PC-3 (cell line): ENCODE measurements at regions not wholly inside any gene's neighbourhood (a gene's known extent, or its start where the extent isn't known, plus 50 kb on each side); places are given as distances from the start of the nearest gene placed in this dataset.

Experiments used
- ATAC-seq: fragments of 200-7000 bp; cut with Tn5 transposase; 2 replicates; pipeline ENCODE4 v1.9.1; 2020; ENCODE audit warnings: mild to moderate bottlenecking, moderate library complexity
- BruUV-seq: library from RNA; stranded (reverse); fragments of 400-500 nt; replicated peaks from 2 replicates; lab custom pipeline; 2021; lab: Mats Ljungman, UMichigan
- CTCF ChIA-PET: fragments of 300-600 bp; sonication (Branson Sonifier 250); formaldehyde crosslinking; loops from one replicate; lab custom pipeline; 2022; ENCODE audit warnings: antibody characterized with exemption; lab: Charles Lee
- POLR2A ChIA-PET: fragments of 300-600 bp; sonication (Branson Sonifier 250); formaldehyde crosslinking; loops from one replicate; lab custom pipeline; 2022; ENCODE audit warnings: antibody characterized with exemption; ENCODE audit not compliant: unreplicated experiment; lab: Charles Lee
- DNase-seq: peaks from one replicate; pipeline ENCODE4 v3.0.0-alpha.2; 2015
- H2AFZ ChIP-seq: fragments of 300-600 bp; sonication (generic); 2 replicates; pipeline ENCODE4 v1.6.0; 2016; ENCODE audit warnings: antibody characterized with exemption, low read length
- H3F3A ChIP-seq: fragments of 300-600 bp; sonication (generic); one replicate; pipeline ENCODE4 v1.6.0; 2017; ENCODE audit warnings: antibody characterized with exemption, low read length, control low read depth, mild to moderate bottlenecking; ENCODE audit not compliant: unreplicated experiment
- H3K27ac ChIP-seq: fragments of 300-600 bp; sonication (generic); 2 replicates; pipeline ENCODE4 v1.5.1; 2016; ENCODE audit warnings: mild to moderate bottlenecking, low read length
- H3K27me3 ChIP-seq: fragments of 300-600 bp; sonication (generic); 2 replicates; pipeline ENCODE4 v1.6.1; 2016; ENCODE audit warnings: low read length, mixed read lengths
- H3K36me3 ChIP-seq: fragments of 300-600 bp; sonication (generic); 2 replicates; pipeline ENCODE4 v1.6.1; 2016; ENCODE audit warnings: low read depth, mixed run types, low read length, mixed read lengths
- H3K4me1 ChIP-seq: fragments of 300-600 bp; sonication (generic); 2 replicates; pipeline ENCODE4 v1.5.1; 2016; ENCODE audit warnings: low read length; ENCODE audit not compliant: insufficient read depth
- H3K4me2 ChIP-seq: fragments of 300-600 bp; sonication (generic); 2 replicates; pipeline ENCODE4 v1.6.0; 2016; ENCODE audit warnings: low read length
- H3K4me3 ChIP-seq: fragments of 300-600 bp; sonication (generic); 2 replicates; pipeline ENCODE4 v1.5.1; 2016; ENCODE audit warnings: mild to moderate bottlenecking, low read length, mixed read lengths
- H3K79me2 ChIP-seq: fragments of 300-600 bp; sonication (generic); 2 replicates; pipeline ENCODE4 v1.6.1; 2017; ENCODE audit warnings: low read length, mixed read lengths
- H3K9ac ChIP-seq: fragments of 300-600 bp; sonication (generic); 2 replicates; pipeline ENCODE4 v1.6.0; 2016; ENCODE audit warnings: mild to moderate bottlenecking, low read length
- H3K9me2 ChIP-seq: fragments of 300-600 bp; sonication (generic); replicated peaks from 2 replicates; pipeline ENCODE4 v1.6.1; 2016; ENCODE audit warnings: mixed run types, low read length, mixed read lengths
- H3K9me3 ChIP-seq: fragments of 300-600 bp; sonication (generic); 2 replicates; pipeline ENCODE4 v1.6.1; 2016; ENCODE audit warnings: low read length, mixed read lengths
- H4K20me1 ChIP-seq: fragments of 300-600 bp; sonication (generic); 2 replicates; pipeline ENCODE4 v1.6.1; 2016; ENCODE audit warnings: low read length, mixed read lengths
- CTCF ChIP-seq: fragments of 300-600 bp; sonication (generic); conservative IDR thresholded peaks from 2 replicates; pipeline ENCODE4 v1.5.1; 2017; ENCODE audit warnings: antibody characterized with exemption, low read depth, mild to moderate bottlenecking, low read length
- EZH2 ChIP-seq: fragments of 300-600 bp; sonication (generic); IDR thresholded peaks from one replicate; pipeline ENCODE4 v1.6.1; 2017; ENCODE audit warnings: antibody characterized with exemption, mild to moderate bottlenecking, low read length; ENCODE audit not compliant: unreplicated experiment
- EZH2phosphoT487 ChIP-seq: fragments of 300-600 bp; sonication (generic); IDR thresholded peaks from 2 replicates; pipeline ENCODE4 v1.6.1; 2018; ENCODE audit warnings: mild to moderate bottlenecking, antibody characterized with exemption, low read length, borderline replicate concordance
- intact Hi-C: fragments of 100-400 bp; cut with micrococcal nuclease; formaldehyde crosslinking; loops from 2 replicates; pipeline ENCODE4 v1.9.0; 2023

DNA sequence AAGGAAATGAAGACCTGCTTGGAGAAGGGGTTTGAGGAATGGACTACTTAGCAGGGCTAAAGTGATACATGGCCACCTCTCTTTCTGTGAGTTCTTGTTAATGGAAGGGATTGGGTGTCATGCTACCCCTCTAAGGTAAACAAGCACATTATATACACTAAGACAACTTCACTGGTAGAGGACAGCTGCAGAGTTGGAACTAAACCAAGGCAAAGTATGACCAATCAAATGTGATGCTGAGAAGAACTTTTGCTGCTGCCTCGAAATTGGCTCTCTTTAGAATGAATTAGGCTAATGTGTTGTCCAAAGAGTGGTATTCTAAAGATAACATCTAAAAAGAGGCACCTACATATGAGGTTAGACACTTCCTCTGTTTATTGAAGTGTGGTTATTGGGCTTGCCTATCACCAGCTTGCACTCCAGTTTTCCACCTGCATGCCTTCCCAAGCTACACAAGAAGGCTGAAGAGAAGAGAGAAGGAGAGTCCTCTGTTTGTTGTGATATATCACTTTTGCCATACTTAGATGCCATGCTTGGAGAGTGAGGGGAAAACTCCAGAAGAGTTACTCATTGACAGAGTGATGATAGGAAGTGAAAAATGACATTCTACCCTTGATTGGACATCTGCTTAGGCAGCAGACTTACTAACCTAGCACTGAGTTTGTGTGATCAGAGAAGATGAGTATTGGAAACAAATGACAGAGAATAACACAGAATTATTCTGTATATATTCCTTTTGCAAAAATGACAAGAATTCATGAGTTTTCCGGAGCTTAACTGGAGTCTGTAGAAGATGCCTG is 536.1 kb downstream of the ZNF608 start:
- intact Hi-C loops: no loop called here
- Histone ChIP-seq H3K4me1 (no peaks in the 10 kb centered on the region), H3K4me3 (no peak overlapping the region), H2AFZ (no peak overlapping the region), H4K20me1 (no peaks in the 10 kb centered on the region), H3F3A (no peaks in the 10 kb centered on the region), H3K9ac (no peak overlapping the region), H3K27me3 (no peaks in the 10 kb centered on the region), H3K4me2 (no peak overlapping the region), H3K9me3 (no peaks in the 10 kb centered on the region), H3K36me3 (no peaks in the 10 kb centered on the region), H3K27ac (no peak overlapping the region), H3K79me2 (no peaks in the 10 kb centered on the region), H3K9me2 (no peaks in the 10 kb centered on the region)
- ATAC-seq (no peak), DNase-seq (no peak)
- TF ChIP-seq CTCF: no peak
- TF ChIP-seq EZH2: no peak
- no peak for TF ChIP-seq EZH2phosphoT487
- ChIA-PET POLR2A (no interaction called here), CTCF (no interaction called here)
- BruUV-seq: no TSS peak

DNA sequence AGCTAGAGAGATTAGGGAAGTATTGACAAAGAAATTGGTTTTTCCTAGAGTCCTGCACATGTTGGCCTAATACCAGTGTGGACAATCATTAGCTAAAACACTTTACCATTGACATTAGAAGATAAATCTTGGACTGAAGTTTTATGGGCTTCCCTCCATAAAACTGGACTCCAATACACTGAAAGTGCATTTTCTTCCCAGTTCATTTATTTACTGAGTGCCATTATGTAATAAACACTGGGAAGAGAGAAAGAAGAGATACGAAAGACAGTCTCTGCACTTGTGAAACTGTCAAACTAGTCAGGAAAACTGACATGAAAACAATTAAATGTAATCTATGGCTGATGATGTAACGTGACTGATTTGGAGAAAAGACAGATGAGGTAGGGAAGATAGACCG is 539.3 kb downstream of the ZNF608 start:
- ATAC-seq: no peak
- no peaks in the 10 kb centered on the region for H3K79me2 ChIP-seq

More for the DNA sequence above, 539.3 kb downstream of the ZNF608 start:
- CTCF ChIA-PET: no interaction called here
- Histone ChIP-seq H3K4me3 (no peak overlapping the region), H3K9ac (no peak overlapping the region), H3K4me2 (no peak overlapping the region), H3F3A (no peaks in the 10 kb centered on the region), H4K20me1 (no peaks in the 10 kb centered on the region), H3K9me3 (no peaks in the 10 kb centered on the region), H3K4me1 (no peaks in the 10 kb centered on the region), H2AFZ (no peak overlapping the region), H3K27ac (no peak overlapping the region), H3K36me3 (no peaks in the 10 kb centered on the region), H3K9me2 (no peaks in the 10 kb centered on the region), H3K27me3 (no peaks in the 10 kb centered on the region)
- no peak for DNase-seq
- POLR2A ChIA-PET: no interaction called here
- intact Hi-C loops: no loop called here
- TF ChIP-seq CTCF (no peak), EZH2 (no peak), EZH2phosphoT487 (no peak)
- BruUV-seq: no TSS peak
